Fibroblast of skin of right quadriceps (primary cell): ENCODE measurements at regions not wholly inside any gene's neighbourhood (a gene's known extent, or its start where the extent isn't known, plus 50 kb on each side); places are given as distances from the start of the nearest gene placed in this dataset.

Experiments
- DNase-seq: peaks from one replicate; pipeline ENCODE4 v3.0.0-alpha.2; 2013

DNA sequence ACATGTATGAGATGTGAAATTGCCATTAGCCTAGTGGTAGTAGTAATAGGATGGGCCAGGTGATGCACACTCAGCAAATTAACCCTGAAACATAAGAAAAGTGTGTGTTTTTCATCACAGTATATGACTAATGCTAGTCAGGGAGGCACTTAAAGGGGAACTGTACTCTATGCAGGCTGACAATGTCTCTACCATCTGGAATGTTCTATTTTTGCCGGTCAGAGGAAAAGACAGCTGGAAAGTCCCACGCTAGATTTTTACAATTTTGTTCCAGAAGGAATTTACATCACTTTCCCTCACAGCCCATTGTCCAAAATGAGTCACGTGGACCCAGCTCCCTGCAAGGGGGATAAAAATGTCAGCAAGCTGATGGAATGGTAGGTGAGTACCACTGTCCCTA lies 746.3 kb upstream of the CHAC2 start:
- peak; percentile 60 for DNase-seq

GRCh38 chr2:53018825-53019425 lies 748.7 kb upstream of the CHAC2 start:
- peak; percentile 44 for DNase-seq

- DNase-seq: no peak
Measured at GRCh38 chr2:53006980-53007379, 760.6 kb upstream of the CHAC2 start.

GRCh38 chr2:53004413-53004812 lies 763.2 kb upstream of the CHAC2 start:
- DNase-seq: no peak

- DNase-seq: peak; percentile 1
Measured at GRCh38 chr2:52995424-52995823, 772.2 kb upstream of the CHAC2 start.

DNA sequence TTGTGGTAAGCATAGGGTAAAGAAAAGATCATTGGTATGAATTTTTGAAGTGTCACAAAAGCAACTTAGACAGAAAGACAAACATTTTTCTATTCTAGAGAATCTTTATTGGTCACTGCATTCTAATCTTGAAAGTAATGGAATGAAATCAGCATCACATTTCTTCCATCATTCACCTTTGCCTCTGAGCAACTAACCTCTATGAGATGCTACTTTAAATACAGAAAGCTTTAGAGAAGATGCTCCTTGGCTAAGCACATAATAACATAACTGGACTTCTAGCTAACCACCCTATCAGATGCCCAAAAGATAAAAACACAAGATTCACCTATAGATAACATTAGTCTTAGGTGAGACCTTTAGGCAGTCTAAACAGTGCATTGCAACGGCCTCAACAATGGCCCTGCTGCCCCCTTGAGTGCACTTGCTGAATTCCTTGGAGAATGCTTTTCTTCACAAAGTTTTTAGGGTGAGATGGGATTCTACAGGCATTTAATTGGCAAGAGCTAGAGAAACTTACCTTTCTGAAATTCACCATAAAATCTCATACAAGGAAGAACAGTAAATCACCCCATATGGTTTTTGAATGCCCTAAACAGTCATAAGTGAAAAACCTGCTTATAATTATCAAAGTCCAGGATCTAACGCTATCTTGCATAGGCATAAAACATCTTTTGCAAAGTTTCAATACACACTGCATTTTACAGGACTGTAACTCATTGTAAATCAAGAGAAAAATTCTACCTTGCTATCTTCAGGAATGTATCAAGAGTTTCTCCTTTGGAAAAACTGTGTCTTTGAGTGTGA lies 791.3 kb upstream of the CHAC2 start:
- DNase-seq: peak; percentile 4

DNA sequence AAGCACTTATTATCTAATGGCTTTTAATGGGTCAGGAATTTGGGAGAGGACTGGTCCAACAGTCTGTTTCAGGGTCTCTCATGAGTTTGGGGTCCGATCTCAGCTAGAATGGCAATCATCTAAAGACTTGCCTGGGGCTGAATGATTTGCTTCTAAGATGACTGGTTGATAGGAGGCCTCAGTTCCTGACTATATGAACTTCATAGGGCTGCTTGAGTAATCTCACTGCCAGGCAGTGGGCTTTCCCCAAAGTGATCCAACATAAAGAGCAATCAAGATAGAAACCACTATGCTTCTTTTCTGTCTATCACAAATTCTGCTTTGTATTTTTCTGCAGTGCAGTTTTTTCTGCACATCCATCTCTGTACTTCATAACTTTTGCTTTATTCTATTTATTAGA lies 793.5 kb upstream of the CHAC2 start:
- no peak for DNase-seq

DNA sequence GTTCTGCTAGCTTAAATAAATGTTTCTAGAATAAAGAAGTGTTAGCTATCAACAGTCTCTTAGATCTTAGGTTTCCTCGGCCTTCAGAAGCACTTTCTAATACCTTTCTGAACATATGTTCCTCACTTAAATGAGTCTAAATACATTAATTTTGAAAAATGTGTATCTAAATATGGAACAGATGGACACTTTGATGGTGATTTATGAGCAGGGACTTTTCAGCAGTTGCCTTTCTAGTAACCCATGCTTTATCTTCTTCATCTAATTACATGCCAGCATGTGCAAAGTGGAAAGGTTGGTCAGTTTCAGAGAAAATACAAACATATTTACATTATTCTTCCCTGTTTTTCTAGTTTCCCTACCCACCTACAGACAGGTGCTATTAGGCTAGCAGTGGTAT lies 797.0 kb upstream of the CHAC2 start:
- no peak for DNase-seq

GRCh38 chr2:52968043-52968442 lies 799.6 kb upstream of the CHAC2 start:
- no peak for DNase-seq

DNA sequence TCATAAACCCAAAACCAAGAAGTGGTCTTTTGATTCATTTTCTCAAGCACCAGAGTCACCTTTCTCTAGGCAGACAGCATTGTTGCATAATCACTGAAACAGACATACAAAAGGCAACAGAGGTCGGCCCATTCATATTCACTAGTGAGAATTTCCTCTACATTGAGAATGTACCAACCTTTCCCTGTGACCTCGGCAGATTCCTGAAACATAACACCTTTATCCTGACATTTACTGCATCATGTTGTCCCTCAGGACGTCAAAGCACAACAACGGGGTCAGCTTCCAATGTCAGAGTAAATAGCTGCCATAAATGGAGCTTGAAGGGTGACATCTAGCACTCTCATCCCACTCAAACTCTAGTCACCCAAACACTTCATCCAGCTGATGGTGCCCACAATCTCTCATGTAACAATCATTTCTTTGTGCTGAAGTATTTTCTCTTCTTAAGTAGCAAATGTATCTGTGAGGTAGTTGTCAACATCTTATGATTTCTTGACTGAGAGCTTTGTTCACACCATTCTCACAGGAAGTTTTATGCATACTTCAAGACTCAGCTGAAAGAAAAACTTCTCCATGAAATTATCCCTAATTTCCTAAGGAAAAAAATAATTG lies 802.6 kb upstream of the CHAC2 start:
- no peak for DNase-seq

DNA sequence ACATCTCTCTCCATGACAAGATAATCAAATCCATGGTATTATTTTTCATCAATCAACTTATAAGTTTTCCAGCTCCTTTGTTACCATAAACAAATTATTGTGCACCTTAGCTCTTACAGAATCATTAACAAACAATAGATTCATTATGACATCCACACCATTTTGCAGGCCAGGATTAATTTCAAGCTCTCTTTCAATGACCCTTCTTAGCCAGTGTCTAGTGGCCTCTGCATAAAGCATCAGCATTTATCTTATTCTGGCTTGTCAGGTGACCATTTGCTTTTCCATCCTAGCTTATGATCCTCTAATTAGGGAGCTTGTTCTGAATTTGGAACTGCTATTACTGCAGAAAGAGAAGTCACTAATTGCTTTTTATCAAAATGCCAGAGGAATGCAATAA lies 806.2 kb upstream of the CHAC2 start:
- DNase-seq: no peak

GRCh38 chr2:52960881-52961280 lies 806.7 kb upstream of the CHAC2 start:
- DNase-seq: no peak

DNA sequence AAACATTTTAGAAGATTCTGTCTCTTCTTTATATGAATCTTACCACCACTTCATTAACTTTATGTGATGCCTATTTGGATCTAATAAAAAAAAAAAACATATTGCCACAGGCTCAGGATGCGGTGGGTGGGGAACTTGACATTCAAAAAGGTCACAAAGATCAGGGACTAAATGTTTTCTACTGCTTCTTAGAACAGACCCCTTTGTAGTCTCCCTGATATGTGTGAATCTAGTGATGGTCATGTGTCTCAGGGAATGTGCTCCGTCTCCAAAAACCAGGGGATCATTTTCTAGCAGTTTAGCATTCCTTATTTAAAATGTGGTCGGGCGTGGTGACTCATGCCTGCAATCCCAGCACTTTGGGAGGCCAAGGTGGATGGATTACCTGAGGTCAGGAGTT lies 807.8 kb upstream of the CHAC2 start:
- no peak for DNase-seq

DNA sequence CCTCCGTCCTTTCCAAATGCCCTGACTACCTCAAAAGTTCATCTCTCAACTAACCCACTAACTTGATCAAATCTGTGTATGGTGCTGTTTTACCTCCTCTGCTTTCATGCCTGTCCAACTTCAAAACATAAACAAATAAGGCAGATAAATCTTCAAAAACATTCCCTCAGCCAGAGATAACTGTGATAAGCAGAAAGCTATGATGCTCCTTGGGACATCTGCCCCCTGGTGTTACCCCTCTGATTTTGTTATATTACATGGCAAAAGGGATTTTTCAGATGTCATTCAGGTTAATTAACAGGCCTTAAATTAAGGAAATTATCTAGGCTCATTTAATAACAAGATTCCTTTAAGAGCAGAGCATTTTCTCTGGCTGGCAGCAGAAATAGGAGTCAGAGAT lies 810.8 kb upstream of the CHAC2 start:
- no peak for DNase-seq

DNA sequence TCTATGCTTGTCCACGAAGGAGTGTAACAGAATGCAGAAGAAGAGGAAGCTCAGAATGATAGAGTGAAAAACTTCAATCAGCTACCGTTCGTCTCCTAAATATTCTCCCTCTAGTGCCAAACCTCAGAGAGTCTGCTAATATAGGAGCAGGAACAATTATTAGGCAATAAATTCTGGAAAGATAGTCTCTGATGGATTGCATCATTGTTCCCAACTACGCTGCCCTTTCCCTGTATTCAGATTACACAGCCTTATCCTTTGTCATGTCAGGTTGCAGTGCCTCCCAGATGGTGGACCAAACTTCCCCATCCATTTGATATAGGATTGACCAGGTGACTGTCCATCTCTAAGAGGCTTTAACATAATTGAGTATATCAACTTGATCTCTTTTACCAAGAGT lies 811.5 kb upstream of the CHAC2 start:
- DNase-seq: no peak

GRCh38 chr2:52955079-52955478 lies 812.5 kb upstream of the CHAC2 start:
- no peak for DNase-seq

GRCh38 chr2:52940101-52940500 lies 827.5 kb upstream of the CHAC2 start:
- no peak for DNase-seq

DNA sequence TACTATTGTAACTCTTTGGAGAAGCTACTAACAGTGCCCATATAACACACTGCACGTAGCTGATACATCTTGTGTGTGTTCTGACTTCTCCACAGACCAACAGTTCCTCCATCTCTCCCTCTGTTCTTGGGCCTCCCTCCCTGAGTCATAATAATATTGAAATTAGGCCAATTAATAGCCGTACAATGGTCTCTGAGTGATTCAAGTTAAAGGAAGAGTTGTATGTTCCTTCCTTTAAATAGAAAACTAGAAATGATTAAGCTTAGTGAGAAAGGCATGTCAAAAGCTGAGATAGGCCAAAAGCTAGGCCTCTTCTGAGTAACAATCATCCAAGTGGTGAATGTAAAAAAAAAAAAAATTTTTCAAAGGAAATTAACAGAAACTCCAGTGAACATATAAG lies 828.4 kb upstream of the CHAC2 start:
- DNase-seq: no peak

- no peak for DNase-seq
Measured at GRCh38 chr2:52936029-52936428, 831.6 kb upstream of the CHAC2 start.

DNA sequence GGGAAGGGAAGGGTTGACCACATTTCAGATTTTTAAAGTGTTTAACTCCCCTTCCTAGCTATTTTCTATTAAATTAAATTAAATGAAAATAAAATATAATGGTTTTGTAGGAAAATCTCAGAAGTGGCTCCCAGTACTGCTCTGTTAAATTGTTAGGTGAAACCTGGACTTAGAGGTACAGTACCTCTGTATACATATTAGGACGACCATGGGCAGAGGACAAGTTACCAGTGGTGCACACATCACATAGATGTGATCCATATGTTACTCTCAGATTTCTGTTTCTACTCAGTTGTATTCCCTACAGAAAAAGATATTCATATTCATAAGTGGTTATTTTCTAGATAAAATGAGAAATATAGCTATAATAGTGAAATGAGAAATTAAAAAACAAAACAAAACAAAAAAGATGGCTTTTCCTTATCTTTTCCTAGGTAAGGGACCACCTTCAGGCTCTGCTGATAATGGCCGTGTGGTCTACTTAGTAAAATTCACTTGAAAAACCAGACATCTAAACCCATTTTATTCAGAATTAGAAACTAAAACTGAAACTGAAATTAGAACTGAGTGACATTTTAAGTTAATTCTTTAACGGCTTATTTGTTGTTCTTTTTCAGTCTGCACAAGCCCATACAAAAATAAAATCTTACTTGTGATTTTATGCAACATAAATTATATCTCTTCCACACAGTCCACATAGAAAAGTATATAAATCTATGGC lies 832.5 kb upstream of the CHAC2 start:
- DNase-seq: no peak

- peak; percentile 64 for DNase-seq
Measured at GRCh38 chr2:52934323-52934898, 833.2 kb upstream of the CHAC2 start.

DNA sequence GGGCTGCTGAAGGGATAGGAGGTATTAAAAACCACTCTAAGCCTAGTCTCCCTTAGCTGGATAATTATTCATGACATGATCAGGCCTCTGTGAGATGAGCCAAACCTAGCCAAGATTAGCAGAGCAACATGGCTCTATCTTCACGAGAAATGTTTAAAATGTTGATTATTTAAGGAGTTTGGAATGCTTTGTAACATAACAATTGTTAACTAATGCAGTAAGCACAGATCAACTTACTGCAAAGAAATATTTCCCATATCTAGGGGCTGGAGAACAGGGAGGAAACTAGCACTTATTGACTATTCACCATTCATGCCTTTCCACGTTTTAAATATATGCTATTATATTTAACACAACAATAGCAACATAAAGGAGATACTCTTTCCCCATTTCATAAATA lies 833.7 kb upstream of the CHAC2 start:
- DNase-seq: peak; percentile 8

GRCh38 chr2:52931660-52932059 lies 835.9 kb upstream of the CHAC2 start:
- no peak for DNase-seq
